VCaP (cell line): ENCODE measurements at regions not wholly inside any gene's neighbourhood (a gene's known extent, or its start where the extent isn't known, plus 50 kb on each side); places are given as distances from the start of the nearest gene placed in this dataset.

ENCODE experiments used
- H3K27ac ChIP-seq: fragments of 450-650 bp; 2 replicates; pipeline ENCODE4 v1.5.1; 2017
- TF ChIP-seq, protein P1 (sequence below): fragments of 450-650 bp; conservative IDR thresholded peaks from 2 replicates; pipeline ENCODE4 v1.5.1; 2017; ENCODE audit warnings: mild to moderate bottlenecking, moderate library complexity

DNA sequence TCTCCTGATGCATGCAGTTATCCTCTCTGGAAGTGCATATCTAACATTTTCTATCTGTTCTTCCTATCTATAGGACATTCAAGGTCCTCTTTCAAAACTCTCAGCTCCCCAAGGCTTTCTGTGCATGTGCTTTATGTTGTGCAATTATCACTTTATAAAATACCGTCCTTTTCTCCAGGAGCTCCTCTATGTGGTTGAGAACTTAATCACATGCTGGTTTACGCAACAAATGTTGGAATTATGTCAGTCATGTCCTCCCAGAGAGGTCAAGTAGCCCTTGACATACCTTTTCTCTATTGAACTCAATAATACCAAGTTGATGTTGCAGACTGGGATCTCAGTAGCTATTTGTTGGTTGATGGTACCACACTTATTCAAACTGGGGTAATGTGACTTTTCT is 388.4 kb downstream of the BTBD3 start:
- TF ChIP-seq, protein P1, sequence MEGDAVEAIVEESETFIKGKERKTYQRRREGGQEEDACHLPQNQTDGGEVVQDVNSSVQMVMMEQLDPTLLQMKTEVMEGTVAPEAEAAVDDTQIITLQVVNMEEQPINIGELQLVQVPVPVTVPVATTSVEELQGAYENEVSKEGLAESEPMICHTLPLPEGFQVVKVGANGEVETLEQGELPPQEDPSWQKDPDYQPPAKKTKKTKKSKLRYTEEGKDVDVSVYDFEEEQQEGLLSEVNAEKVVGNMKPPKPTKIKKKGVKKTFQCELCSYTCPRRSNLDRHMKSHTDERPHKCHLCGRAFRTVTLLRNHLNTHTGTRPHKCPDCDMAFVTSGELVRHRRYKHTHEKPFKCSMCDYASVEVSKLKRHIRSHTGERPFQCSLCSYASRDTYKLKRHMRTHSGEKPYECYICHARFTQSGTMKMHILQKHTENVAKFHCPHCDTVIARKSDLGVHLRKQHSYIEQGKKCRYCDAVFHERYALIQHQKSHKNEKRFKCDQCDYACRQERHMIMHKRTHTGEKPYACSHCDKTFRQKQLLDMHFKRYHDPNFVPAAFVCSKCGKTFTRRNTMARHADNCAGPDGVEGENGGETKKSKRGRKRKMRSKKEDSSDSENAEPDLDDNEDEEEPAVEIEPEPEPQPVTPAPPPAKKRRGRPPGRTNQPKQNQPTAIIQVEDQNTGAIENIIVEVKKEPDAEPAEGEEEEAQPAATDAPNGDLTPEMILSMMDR = no peak
- no peak overlapping the region for H3K27ac ChIP-seq

DNA sequence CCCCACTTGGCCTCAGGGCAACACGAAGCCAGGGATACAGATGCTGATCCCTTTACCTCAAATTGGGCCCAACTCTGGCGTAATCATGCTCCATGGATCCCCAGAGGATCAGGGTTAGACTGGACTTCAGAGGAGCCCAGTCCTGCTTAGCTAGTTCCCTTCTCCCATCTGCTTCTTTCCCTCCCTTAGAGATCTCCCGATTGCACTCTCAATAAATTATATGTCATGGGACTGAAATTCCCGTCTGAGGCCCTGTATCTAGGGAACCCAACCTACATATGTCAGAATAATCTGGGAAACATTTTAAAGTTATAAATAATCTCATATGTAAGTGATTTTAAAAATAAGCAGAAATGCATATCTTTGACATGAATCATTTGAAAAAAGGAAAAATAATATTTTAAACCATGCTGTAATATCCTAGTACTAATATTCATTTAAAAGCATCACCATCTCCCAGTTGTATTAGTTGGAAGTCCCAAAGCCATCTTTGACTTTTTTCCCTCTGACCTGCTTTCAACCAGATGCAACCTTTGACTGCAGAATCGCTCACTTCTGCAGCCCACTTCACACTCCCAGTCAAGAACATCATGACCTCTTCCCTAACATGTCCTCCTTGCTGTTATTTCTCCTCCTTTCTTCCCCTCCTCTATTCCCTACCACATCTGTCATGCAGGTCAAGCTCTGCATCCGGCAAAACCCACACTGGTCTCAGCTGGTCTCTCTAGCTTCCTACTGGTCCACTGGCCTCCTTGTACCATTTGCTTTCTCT is 393.6 kb downstream of the BTBD3 start:
- H3K27ac ChIP-seq = no peak overlapping the region
- TF ChIP-seq, protein P1 = no peak

DNA sequence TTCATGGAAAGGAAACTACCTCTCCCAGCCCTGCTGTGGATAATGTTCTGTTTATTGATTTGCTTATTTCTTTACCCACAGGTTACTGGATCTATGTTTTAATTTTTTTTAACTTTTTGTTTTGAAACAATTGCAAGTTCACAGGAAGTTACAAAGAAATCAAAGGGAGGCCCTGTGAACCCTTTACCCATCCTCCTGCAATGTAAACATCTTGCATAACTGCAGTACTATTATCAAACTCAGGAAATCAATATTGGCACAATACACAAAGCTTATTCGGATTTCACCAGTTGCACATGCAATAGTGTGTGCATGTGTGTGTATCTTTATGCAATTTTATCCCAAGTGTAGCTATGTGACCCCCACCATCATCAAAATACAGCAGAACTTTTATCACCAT is 398.0 kb downstream of the BTBD3 start:
- TF ChIP-seq, protein P1 = no peak
- H3K27ac ChIP-seq = no peak overlapping the region

DNA sequence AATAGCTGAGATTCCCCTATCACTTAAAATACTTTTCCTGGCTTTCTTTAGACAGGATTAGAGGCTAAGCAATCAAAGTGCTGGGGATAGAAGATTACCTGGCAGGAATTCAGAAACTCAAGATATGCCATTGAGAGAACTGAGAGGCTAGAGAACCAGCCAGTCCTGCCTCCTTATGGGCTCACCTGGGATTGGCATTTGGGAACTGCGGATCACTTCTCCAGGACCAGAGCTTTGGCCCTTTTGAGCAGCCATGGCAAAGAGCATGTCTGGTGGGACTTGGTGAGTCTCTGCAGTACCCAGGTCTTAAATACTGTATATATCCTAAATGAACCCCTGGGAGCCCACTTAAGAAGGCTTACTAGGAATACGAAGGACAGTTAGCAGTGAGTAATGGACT is 399.1 kb downstream of the BTBD3 start:
- TF ChIP-seq, protein P1 = no peak
- no peak overlapping the region for H3K27ac ChIP-seq

DNA sequence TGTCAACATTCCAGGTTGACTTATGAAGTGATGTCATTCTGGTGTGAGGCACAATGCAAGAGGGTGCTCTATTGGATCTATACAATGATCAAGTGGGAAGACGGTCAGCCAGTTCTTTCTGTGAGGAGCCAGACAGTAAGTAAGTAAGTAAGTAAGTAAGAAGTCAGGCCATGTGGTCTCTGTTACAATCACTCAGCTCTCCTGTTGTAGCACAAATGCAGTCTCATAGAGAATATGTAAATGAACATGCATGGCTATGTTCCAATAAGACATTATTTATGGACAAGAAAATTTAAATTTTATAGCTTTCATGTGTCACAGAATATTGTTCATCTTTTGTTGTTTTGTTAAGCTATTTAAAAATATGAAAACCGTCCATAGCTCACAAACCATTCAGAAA is 399.7 kb downstream of the BTBD3 start:
- no peak overlapping the region for H3K27ac ChIP-seq
- TF ChIP-seq, protein P1 = no peak

DNA sequence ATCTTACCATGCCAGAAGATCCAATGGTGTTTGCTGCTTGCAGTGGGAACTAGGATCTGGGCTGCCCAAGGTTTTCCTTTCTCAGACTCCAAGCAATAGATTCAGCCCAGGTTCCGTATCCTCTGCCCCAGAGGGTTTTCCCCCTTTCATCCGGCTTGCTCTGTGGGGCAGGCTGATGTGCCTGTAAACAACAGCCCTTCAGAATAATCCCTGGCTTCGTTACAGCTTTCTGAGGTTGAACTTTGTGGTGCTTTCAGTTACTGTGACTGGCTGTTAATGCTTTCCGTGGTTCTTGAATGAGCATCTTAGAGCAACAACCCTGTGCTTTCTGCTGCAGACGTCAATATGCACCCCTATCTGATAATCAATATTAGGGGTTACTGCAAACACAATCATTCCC is 400.4 kb downstream of the BTBD3 start:
- TF ChIP-seq, protein P1 = no peak
- H3K27ac ChIP-seq = no peak overlapping the region

DNA sequence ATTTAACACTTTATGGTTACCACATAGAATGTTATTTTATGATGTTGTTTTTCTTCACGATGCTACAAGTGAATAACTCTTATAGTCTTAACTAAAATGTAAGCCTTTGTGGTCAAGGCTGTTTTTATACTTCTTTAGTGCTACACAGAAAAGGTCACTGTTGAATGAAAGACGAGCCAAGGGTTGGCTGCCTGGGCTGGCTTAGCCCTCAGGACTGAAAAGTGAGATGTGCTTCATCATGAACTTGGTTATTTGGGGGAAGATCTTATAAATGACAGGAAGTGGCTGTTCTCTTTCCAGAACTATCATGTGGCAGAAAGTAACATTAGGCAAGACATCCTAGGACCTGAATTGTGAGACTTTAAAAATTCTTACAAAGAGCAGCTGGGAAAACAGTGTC is 404.0 kb downstream of the BTBD3 start:
- TF ChIP-seq, protein P1 = no peak
- H3K27ac ChIP-seq = no peak overlapping the region
